ENCODE measurements at regions not wholly inside any gene's neighbourhood (a gene's known extent, or its start where the extent isn't known, plus 50 kb on each side); places are given as distances from the start of the nearest gene placed in this dataset.

GRCh38 chrX:9144701-9145241 is 110.8 kb upstream of the FAM9B start (continued):
- TF ChIP-seq CTCF (IDR thresholded peaks at IDR 0.05; ENCODE audit: control extremely low read depth in 1 of 3, insufficient read depth in 1 of 3, low read depth in 1 of 3, low read length in 3 of 3) (no peak), RBBP5 (IDR thresholded peaks at IDR 0.05; ENCODE audit: borderline replicate concordance, low read depth, low read length) (no peak), TAF7 (optimal IDR thresholded peaks at IDR 0.05; ENCODE audit: borderline replicate concordance, low read depth, low read length) (no peak), NRF1 (IDR thresholded peaks at IDR 0.05; ENCODE audit: low read depth, low read length) (no peak), CHD2 (IDR thresholded peaks at IDR 0.05; ENCODE audit: low read length) (no peak), EGR1 (IDR thresholded peaks at IDR 0.05; ENCODE audit: borderline replicate concordance, low read depth, low read length) (no peak)
